GM18870 (cell line): ENCODE measurements at regions not wholly inside any gene's neighbourhood (a gene's known extent, or its start where the extent isn't known, plus 50 kb on each side); places are given as distances from the start of the nearest gene placed in this dataset.

Experiments used
- ATAC-seq: cut with Tn5 transposase; IDR thresholded peaks from one replicate; pipeline ENCODE4 v1.9.1; 2021; ENCODE audit warnings: moderate library complexity; ENCODE audit not compliant: unreplicated experiment

- ATAC-seq: no peak
Measured at GRCh38 chr2:67950018-67950417, 112.8 kb downstream of the C1D start.

DNA sequence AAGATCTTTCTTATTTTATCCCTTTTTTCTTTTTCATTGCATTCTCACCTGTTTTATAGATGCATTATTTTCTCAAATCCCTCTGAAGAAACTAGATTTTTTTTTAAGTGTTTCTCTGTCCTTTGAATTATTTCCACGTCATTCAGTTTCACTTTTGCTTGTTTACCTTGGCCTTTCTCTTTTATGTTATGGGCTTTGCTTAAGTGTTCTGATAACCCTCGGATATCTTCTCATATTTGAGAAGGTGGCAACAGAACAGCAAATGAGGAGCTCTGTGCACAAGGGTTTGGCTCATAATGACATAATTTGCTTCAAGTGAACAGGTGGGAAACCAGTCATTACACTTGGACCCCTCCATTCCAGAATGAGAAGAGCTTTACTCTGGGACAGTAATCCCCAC, 111.9 kb downstream of the C1D start:
- no peak for ATAC-seq

- peak; percentile 90 for ATAC-seq
Measured at GRCh38 chr2:67952066-67952465, 110.7 kb downstream of the C1D start.

GRCh38 chr2:67954093-67954748, 108.6 kb downstream of the C1D start:
- no peak for ATAC-seq

GRCh38 chr2:67955748-67956603, 106.8 kb downstream of the C1D start:
- no peak for ATAC-seq

DNA sequence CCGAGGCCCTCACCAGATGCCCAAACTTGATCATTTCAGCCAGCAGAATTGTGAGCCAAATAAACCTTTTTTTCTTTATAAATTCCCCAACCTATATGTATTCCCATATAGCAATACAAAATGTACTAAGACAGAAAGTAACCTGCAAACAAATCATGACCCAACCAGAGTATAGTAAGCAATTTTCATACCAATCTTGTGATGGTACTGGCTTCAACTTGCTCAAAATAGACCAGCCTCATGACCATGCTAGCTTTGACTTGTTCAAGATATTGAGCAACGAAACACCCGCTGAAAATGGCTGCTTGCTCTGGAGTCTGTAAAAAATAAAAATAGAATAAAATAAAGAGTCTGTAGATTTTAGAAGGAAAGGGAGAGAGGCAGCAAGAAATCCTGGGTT, 97.6 kb downstream of the C1D start:
- no peak for ATAC-seq

DNA sequence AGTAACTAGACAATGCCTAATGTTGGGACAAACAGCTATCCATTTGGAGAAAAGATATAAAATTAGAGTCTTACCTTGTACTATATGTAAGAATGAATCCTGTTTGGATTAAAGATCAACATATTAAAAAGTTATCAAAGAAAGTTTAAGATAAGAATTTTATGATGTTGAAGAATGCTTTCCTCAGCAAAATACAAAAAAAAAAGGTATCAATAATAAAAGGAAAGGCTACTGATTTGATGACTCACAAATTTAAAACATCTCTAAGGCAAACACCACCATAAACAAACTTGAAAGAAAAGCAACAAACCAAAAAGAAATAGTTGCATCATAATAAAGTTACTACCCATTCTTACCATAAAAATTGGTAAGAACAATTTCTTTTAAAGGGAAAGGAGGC, 92.7 kb downstream of the C1D start:
- no peak for ATAC-seq

GRCh38 chr2:67970542-67970941, 92.3 kb downstream of the C1D start:
- ATAC-seq: no peak

- no peak for ATAC-seq
Measured at GRCh38 chr2:67974559-67975430, 88.0 kb downstream of the C1D start.

DNA sequence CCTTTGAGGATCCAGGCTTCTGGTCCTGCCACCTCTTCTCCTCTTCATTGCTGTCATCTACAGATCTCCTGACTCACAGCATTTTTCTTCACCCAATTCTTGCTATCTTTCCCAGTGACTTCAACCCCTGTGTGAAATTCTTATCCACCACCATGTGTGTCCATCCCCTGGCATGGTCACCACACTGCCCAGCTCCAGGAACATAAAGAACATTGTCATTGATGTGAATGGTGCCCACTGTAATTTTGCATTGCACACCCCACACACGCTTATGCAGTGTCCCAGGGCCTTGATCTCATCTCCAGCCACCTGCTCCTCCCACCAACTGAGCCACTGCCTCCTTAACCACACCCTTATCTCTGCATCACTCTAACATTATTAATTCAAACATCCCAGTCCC, 85.3 kb downstream of the C1D start:
- ATAC-seq: no peak

DNA sequence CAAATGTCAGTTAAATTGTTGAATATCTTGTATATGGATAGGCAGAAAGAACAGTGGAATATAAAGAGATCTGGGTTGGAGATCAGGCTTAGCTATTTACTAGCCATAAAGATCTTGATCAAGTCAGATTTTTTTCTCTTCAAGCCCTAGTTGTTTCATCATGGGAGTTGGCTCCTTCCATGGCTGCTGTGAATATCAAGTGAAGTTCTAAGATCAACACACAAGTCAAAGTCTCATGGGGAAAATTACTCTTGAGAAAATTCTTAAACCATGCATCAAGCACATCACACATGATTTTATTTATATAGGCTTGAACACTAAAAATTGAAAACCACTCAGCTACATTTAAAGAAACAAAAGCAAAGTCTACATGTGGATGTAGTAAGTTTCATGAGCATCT, 79.8 kb downstream of the C1D start:
- no peak for ATAC-seq

DNA sequence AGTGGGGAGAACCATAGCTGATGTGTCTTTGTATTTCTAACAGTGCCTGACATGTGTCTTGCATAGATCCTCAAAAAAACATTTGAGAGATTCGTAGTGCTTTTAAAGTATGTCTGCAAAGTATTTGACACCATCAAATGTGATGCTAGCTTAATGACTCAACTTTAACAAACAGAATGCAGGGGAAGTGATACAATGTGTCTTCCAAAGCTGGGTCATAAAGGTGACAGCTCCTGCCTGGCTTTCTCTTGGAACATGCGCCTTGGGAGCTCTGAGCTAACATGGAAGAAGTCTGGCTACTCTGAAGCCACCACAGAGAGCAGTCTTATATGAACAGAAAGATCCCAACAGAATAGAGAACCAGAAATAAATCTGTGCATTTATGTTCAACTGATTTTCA, 78.2 kb downstream of the C1D start:
- ATAC-seq: no peak

DNA sequence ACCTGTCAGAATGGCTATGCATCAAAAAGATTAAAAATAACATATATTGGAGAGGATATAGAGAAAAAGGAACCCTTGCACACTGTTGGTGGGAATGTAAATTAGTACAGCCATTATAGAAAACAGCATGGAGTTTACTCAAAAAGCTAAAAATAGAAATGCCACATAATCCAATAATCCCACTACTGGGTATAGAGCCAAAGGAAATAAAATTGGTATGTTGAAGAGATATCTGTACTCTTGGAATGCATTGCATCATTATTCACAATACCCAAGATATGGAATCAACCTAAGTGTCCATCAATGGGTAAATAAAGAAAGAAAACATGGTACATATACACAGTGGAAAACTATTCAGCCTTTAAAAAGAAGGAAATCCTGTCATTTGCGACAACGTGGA, 77.2 kb downstream of the C1D start:
- ATAC-seq: no peak

GRCh38 chr2:67986258-67986657, 76.5 kb downstream of the C1D start:
- no peak for ATAC-seq
